Fibroblast of pulmonary artery (primary cell): ENCODE measurements at regions not wholly inside any gene's neighbourhood (a gene's known extent, or its start where the extent isn't known, plus 50 kb on each side); places are given as distances from the start of the nearest gene placed in this dataset.

Experiments used
- DNase-seq: peaks from one replicate; pipeline ENCODE4 v3.0.0-alpha.2; 2010; ENCODE audit warnings: low read depth
- H3K4me3 ChIP-seq: replicated peaks from 2 replicates; pipeline ENCODE4 v1.5.1; 2011; ENCODE audit warnings: low read depth, mild to moderate bottlenecking, control low read depth, low read length, moderate library complexity
- TF ChIP-seq, protein P1 (sequence below): IDR thresholded peaks from 2 replicates; pipeline ENCODE4 v1.5.1; 2011; ENCODE audit warnings: mild to moderate bottlenecking, control low read depth, low read length, inconsistent platforms; ENCODE audit errors: missing control alignments

DNA sequence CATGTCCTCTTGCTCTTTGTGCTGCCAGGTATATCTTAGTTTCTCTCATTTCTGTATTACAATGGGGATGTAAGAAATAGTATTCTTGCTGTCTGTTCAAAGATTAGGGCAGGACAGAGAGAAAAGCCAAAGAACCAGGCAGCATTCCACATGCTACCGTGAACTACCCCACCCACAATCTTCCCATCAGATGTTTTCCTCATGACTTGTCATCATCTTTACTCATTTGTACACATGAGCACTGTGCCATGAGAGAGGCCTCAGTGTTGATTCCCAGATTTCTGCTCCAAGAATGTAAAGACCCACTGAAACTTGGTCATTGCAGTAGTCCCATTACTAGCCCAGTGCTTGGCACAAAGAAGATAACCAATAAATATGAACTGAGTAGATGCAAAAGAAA, 354.6 kb upstream of the RASGEF1B start:
- TF ChIP-seq, protein P1, sequence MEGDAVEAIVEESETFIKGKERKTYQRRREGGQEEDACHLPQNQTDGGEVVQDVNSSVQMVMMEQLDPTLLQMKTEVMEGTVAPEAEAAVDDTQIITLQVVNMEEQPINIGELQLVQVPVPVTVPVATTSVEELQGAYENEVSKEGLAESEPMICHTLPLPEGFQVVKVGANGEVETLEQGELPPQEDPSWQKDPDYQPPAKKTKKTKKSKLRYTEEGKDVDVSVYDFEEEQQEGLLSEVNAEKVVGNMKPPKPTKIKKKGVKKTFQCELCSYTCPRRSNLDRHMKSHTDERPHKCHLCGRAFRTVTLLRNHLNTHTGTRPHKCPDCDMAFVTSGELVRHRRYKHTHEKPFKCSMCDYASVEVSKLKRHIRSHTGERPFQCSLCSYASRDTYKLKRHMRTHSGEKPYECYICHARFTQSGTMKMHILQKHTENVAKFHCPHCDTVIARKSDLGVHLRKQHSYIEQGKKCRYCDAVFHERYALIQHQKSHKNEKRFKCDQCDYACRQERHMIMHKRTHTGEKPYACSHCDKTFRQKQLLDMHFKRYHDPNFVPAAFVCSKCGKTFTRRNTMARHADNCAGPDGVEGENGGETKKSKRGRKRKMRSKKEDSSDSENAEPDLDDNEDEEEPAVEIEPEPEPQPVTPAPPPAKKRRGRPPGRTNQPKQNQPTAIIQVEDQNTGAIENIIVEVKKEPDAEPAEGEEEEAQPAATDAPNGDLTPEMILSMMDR: no peak
- H3K4me3 ChIP-seq: no peak overlapping the region
- DNase-seq: no peak

DNA sequence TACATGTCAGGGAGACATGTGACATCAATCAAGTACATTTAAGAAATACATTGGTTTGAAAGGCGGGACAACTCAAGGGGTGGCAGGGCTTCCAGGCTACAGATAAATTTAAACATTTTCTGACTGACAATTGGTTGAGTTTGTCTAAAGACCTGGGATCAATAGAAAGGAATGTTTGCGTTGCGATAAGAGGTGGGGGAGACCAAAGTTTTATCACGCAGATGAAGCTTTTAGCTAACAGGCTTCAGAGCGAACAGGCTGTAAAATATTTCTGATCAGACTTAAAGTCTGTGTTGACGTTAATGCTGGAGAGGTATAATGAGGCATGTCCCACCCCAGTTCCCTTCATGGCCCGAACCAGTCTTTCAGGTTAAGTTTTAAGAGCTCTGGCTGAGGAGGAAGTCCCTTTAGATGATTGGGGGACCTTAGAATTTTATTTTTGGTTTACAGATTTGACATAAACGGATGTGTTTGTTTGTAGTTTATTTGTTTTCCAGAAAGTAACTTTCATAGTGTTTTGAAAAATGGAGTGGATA, 346.7 kb upstream of the RASGEF1B start:
- no peak for DNase-seq
- TF ChIP-seq, protein P1: no peak
- H3K4me3 ChIP-seq: no peak overlapping the region

DNA sequence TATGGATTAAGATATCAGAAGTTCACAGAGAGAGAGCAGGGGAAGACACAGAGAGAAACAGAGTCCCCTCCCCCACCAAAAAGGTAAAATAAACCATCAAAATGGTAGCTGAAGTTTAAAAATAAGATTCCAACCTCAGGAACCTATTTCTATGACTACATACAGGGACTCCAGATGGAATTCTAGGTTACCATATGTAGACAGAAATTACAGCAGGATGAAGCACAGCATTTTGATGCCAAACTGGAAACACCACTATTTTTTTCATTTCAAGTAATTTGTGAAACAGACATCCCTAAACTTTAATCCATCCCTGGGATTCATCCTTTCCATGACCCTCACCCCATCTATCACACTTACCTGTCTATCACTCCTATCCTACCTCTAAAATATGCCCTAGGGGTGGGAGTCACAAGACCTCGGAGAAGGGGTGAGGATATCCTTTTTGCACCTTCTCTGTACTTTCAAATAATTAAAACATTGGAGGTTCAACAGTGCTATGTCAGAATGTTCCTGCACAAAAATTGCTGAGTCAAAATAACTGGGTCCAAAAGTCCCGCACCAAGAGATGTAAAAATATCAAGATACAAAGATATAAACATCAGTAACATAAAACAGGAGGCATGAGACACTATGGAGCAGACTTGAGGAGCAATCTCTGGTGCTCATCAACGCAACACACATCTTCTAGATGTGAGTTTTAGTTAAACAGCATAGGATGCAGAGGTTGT, 344.5 kb upstream of the RASGEF1B start:
- TF ChIP-seq, protein P1: no peak

DNA sequence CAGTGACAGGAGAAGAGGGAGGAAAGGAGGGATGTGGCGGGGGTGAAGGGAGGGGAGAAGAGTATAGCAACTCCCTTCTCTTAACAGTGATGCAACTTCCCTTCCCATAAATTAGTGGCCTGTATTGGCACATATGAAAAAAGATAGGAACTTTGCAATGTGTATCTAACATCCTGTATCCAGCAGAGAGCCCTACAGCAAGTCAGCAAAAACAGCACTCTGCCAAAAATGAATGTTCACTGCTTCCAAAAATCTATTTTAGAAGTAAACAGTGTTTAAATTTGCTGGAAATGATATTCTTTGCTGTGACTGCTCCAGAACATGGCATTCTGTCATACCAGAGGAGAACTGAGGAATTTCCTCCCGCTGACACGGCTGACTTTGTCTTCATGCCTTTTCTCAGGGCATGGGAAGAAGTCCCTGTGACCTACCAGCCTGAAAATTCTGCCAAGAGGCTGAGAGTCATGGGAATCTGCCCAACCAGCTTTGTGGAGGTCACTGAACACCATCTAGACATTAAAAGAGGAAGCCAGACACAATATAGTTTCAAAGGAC, 343.4 kb upstream of the RASGEF1B start:
- H3K4me3 ChIP-seq: no peak overlapping the region
- TF ChIP-seq, protein P1: no peak
- peak; percentile 28 for DNase-seq

More for the DNA sequence above, 344.5 kb upstream of the RASGEF1B start:
- H3K4me3 ChIP-seq: no peak overlapping the region
- no peak for DNase-seq

DNA sequence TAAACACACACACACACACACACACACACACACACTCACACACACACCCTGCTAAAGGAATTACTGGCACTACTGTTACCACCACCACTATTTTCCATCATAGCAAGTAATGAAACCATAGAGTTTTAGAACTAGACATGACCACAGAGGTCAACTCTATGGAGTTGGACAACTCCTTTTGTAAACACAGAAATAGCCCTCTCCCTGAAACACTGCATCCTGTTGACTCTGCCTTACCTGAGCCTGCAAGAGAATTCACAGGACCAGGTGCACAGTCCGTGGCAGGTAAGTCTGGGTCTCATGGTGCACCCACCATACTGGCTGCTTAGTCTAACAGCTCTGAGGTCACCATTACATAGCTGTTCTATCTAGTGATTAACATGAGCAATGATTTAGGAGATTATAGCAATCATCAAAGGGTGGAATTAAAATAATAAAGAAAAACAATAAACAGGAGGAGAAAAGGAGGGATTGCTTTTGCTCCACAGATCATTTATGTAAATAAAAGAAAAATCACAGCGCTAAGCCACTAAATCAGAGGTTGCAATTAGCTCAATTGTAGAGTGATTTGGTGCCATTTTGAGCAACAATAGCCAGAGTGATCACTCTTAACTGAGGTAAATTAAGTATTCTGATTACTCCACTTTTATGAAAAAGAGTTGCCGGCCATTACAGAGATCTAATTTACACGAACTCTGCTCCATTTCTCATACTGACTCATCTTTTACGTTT, 340.0 kb upstream of the RASGEF1B start:
- no peak for DNase-seq
- TF ChIP-seq, protein P1: no peak
- no peak overlapping the region for H3K4me3 ChIP-seq

DNA sequence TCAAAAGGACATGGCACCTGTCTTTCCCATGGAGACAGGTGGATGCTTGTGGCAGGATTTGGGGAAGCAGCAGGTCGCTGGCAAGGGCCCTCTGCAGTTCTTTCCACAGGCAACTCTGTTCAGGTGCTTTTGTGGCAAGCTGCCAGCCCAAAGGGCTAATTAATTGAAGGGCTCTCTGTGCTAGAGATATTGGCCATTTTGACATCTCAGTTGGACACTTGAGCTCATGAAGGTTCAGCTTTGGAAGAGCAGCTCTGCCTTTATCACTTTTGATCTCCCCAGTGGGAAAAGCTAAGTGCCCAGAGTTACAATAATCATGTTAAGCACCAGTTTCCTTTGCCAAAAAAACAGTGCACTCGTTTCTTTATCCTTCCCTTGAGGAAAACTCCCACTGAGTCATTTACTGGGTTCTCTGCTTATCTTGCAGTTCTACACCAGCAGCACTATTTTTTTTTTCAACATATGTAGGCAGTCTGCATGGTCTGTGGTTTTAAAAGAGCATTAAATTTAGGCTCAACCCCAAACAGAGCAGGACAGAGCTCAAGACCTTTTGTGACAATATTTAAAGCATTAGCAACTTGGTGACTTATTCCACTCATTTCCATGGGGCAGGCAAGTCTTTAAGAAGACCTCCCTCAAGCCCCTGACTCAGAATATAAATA, 336.4 kb upstream of the RASGEF1B start:
- TF ChIP-seq, protein P1: no peak
- H3K4me3 ChIP-seq: no peak overlapping the region

More for the DNA sequence above, 336.4 kb upstream of the RASGEF1B start:
- DNase-seq: peak; percentile 3
